RWPE1 (cell line): ENCODE measurements at regions not wholly inside any gene's neighbourhood (a gene's known extent, or its start where the extent isn't known, plus 50 kb on each side); places are given as distances from the start of the nearest gene placed in this dataset.

Experiments
- CTCF ChIA-PET: fragments of 350-600 bp; sonication (Branson Sonifier 250); formaldehyde crosslinking; extraction: SDS; loops from one replicate; lab custom pipeline; 2021; lab: Yijun Ruan, JAX
- POLR2A ChIA-PET: fragments of 400-600 bp; formaldehyde crosslinking; extraction: SDS; loops from one replicate; lab custom pipeline; 2020; ENCODE audit warnings: antibody characterized with exemption; ENCODE audit not compliant: low non-redundant PET; lab: Yijun Ruan, JAX
- DNase-seq: peaks from one replicate; pipeline ENCODE4 v3.0.0; 2012; ENCODE audit warnings: low spot score
- H3K27ac ChIP-seq: fragments of 450-650 bp; 2 replicates; pipeline ENCODE4 v1.5.1; 2017
- TF ChIP-seq, protein P1 (sequence below): fragments of 450-650 bp; conservative IDR thresholded peaks from 2 replicates; pipeline ENCODE4 v1.5.1; 2017; ENCODE audit warnings: low read depth, mild to moderate bottlenecking

- ChIA-PET POLR2A (no interaction called here), CTCF (no interaction called here)
- DNase-seq, result no peak
- no peak overlapping the region for H3K27ac ChIP-seq
- TF ChIP-seq, protein P1, sequence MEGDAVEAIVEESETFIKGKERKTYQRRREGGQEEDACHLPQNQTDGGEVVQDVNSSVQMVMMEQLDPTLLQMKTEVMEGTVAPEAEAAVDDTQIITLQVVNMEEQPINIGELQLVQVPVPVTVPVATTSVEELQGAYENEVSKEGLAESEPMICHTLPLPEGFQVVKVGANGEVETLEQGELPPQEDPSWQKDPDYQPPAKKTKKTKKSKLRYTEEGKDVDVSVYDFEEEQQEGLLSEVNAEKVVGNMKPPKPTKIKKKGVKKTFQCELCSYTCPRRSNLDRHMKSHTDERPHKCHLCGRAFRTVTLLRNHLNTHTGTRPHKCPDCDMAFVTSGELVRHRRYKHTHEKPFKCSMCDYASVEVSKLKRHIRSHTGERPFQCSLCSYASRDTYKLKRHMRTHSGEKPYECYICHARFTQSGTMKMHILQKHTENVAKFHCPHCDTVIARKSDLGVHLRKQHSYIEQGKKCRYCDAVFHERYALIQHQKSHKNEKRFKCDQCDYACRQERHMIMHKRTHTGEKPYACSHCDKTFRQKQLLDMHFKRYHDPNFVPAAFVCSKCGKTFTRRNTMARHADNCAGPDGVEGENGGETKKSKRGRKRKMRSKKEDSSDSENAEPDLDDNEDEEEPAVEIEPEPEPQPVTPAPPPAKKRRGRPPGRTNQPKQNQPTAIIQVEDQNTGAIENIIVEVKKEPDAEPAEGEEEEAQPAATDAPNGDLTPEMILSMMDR, result no peak
These were observed 119.8 kb upstream of the KCNJ6 start for GRCh38 chr21:38036016-38036415.

- TF ChIP-seq, protein P1, result no peak
- DNase-seq, result peak; percentile 36
- CTCF ChIA-PET, result interaction anchor here (0.7 kb wide), 1 partner anchor 336 kb away, joined by 4 read pairs; no protein-coding TSS in a partner anchor
- no peak overlapping the region for H3K27ac ChIP-seq
- POLR2A ChIA-PET, result no interaction called here
These were observed 121.2 kb upstream of the KCNJ6 start for GRCh38 chr21:38037416-38037815.

DNA sequence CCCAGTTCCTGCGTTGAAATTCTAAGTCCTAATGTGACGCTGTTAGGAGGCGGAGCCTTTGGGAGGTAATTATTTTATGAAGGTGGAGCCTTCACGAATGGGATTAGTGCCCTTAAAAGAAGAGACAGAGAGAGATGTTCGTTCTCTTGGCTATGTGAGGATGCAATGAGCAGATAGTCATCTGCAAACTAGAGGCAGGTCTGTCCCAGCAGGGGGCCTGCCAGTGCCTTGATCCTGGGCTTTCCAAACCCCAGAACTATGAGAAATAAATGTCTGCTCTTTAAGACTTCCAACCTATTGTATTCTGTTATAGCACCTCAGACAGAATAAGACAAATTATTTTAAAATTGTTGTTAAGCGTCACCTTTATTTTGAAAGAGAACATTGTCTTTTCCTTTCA is 123.1 kb upstream of the KCNJ6 start:
- DNase-seq, result no peak
- no peak overlapping the region for H3K27ac ChIP-seq
- ChIA-PET CTCF (no interaction called here), POLR2A (no interaction called here)
- TF ChIP-seq, protein P1, result no peak

GRCh38 chr21:38039841-38040240 is 123.6 kb upstream of the KCNJ6 start:
- DNase-seq, result no peak
- ChIA-PET POLR2A (no interaction called here), CTCF (no interaction called here)
- TF ChIP-seq, protein P1, result no peak
- no peak overlapping the region for H3K27ac ChIP-seq

DNA sequence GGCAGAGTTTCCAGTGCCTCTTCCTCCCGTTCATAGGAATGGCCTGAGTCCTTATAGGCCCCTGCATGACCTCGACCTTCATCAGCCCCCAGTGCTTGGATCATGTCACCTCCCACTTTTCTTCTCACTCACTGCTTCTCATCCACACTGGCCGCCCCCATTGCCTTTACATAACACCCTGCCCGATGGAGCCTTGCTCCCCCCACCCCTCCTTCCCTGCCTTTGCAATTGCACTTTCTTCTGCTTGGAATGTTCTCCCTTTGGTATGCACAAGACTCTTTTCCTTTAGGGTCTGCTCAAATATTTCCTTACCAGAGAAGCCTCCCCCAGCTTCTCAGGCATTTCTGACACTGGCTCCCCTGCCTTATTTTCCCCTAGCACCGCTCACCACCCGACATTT is 125.2 kb upstream of the KCNJ6 start:
- ChIA-PET POLR2A (no interaction called here), CTCF (no interaction called here)
- H3K27ac ChIP-seq, result no peak overlapping the region
- DNase-seq, result no peak
- TF ChIP-seq, protein P1, result no peak

- H3K27ac ChIP-seq, result no peak overlapping the region
- CTCF ChIA-PET, result no interaction called here
- POLR2A ChIA-PET, result no interaction called here
- no peak for DNase-seq
- TF ChIP-seq, protein P1, result no peak
These were observed 126.0 kb upstream of the KCNJ6 start for GRCh38 chr21:38042246-38042645.

GRCh38 chr21:38048167-38048566 is 131.9 kb upstream of the KCNJ6 start:
- ChIA-PET POLR2A (no interaction called here), CTCF (no interaction called here)
- TF ChIP-seq, protein P1, result no peak
- H3K27ac ChIP-seq, result no peak overlapping the region
- DNase-seq, result no peak
